ENCODE measurements at regions not wholly inside any gene's neighbourhood (a gene's known extent, or its start where the extent isn't known, plus 50 kb on each side); places are given as distances from the start of the nearest gene placed in this dataset.

- in situ Hi-C loops (cut with MboI; ENCODE audit: low pct_ligation_motif_present in 1 of 4, low pct_unique_long_range_greater_than_20kb in 1 of 4, low sequenced_read_pairs in 3 of 4): no loop called here
- Histone ChIP-seq H3K27me3 (no peaks in the 10 kb centered on the region), H3K4me3 (no peak overlapping the region), H3K9me3 (no peaks in the 10 kb centered on the region), H3K4me1 (no peaks in the 10 kb centered on the region), H3K36me3 (no peaks in the 10 kb centered on the region), H3K27ac (no peak overlapping the region)
- WGBS, 2 donors (ENCODE audit: low coverage in 1 of 2): 88% methylated on average over 7 of the region's 7 CpGs; no CpG with 5 or more reads in 1 of the 2 donors
- intact Hi-C loops (cut with DNase I; ENCODE audit: low total_unique reads): no loop called here
- no peak for DNase-seq
- peak; percentile 38 for TF ChIP-seq EP300 (IDR thresholded peaks at IDR 0.05; ENCODE audit: low read depth)
- no peak for TF ChIP-seq POLR2A (IDR thresholded peaks at IDR 0.05)
- TF ChIP-seq POLR2AphosphoS5 (IDR thresholded peaks at IDR 0.05): peak in 1 of 3 donors; percentile 8
Observed at GRCh38 chr3:194937882-194938321, 252.2 kb downstream of the FAM43A start.

- H3K36me3 ChIP-seq: no peaks in the 10 kb centered on the region
- peak in 2 of 3 donors; percentile 47 to 50 for TF ChIP-seq POLR2AphosphoS5 (IDR thresholded peaks at IDR 0.05)
- TF ChIP-seq EP300 (IDR thresholded peaks at IDR 0.05; ENCODE audit: low read depth): no peak
- no peak for TF ChIP-seq CTCF (IDR thresholded peaks at IDR 0.05)
- TF ChIP-seq POLR2A (IDR thresholded peaks at IDR 0.05): no peak
- no peaks in the 10 kb centered on the region for H3K4me1 ChIP-seq
- in situ Hi-C loops (cut with MboI; ENCODE audit: low pct_ligation_motif_present in 1 of 4, low pct_unique_long_range_greater_than_20kb in 1 of 4, low sequenced_read_pairs in 3 of 4): no loop called here
- H3K4me3 ChIP-seq: no peak overlapping the region
- peak overlapping the region in 1 of 4 donors; percentile 34 for H3K27ac ChIP-seq
- H3K27me3 ChIP-seq: no peaks in the 10 kb centered on the region
- 78 to 80% methylated on average over 2 to 8 of the region's 8 CpGs for WGBS, 2 donors (ENCODE audit: low coverage in 1 of 2)
- intact Hi-C loops (cut with DNase I; ENCODE audit: low total_unique reads): no loop called here
- no peaks in the 10 kb centered on the region for H3K9me3 ChIP-seq
- DNase-seq: peak; percentile 37
Observed at GRCh38 chr3:194938845-194939531, 253.3 kb downstream of the FAM43A start.

GRCh38 chr3:194939532-194939909 is 253.8 kb downstream of the FAM43A start:
- peak overlapping the region in 1 of 4 donors; percentile 34 for H3K27ac ChIP-seq
- 73% methylated on average over 6 of the region's 6 CpGs; no CpG with 5 or more reads in 1 of the 2 donors for WGBS, 2 donors (ENCODE audit: low coverage in 1 of 2)
- in situ Hi-C loops (cut with MboI; ENCODE audit: low pct_ligation_motif_present in 1 of 4, low pct_unique_long_range_greater_than_20kb in 1 of 4, low sequenced_read_pairs in 3 of 4): no loop called here

GRCh38 chr3:194939949-194940770 is 254.5 kb downstream of the FAM43A start:
- intact Hi-C loops (cut with DNase I; ENCODE audit: low total_unique reads) (no loop called here), in situ Hi-C loops (cut with MboI; ENCODE audit: low pct_ligation_motif_present in 1 of 4, low pct_unique_long_range_greater_than_20kb in 1 of 4, low sequenced_read_pairs in 3 of 4) (no loop called here)
- no peak for DNase-seq
- TF ChIP-seq POLR2AphosphoS5 (IDR thresholded peaks at IDR 0.05) (no peak), CTCF (IDR thresholded peaks at IDR 0.05) (no peak), EP300 (IDR thresholded peaks at IDR 0.05; ENCODE audit: low read depth) (no peak), POLR2A (IDR thresholded peaks at IDR 0.05) (no peak)
- Histone ChIP-seq H3K4me1 (no peaks in the 10 kb centered on the region), H3K36me3 (no peaks in the 10 kb centered on the region), H3K9me3 (no peaks in the 10 kb centered on the region), H3K4me3 (no peak overlapping the region), H3K27ac (no peak overlapping the region), H3K27me3 (no peaks in the 10 kb centered on the region)
- 87% methylated on average over 17 of the region's 17 CpGs; no CpG with 5 or more reads in 1 of the 2 donors for WGBS, 2 donors (ENCODE audit: low coverage in 1 of 2)

More at GRCh38 chr3:194939532-194939909, 253.8 kb downstream of the FAM43A start:
- Histone ChIP-seq H3K4me3 (no peak overlapping the region), H3K36me3 (no peaks in the 10 kb centered on the region), H3K4me1 (no peaks in the 10 kb centered on the region), H3K27me3 (no peaks in the 10 kb centered on the region), H3K9me3 (no peaks in the 10 kb centered on the region)
- no peak for DNase-seq
- TF ChIP-seq POLR2AphosphoS5 (IDR thresholded peaks at IDR 0.05): no peak
- no peak for TF ChIP-seq EP300 (IDR thresholded peaks at IDR 0.05; ENCODE audit: low read depth)
- intact Hi-C loops (cut with DNase I; ENCODE audit: low total_unique reads): no loop called here

GRCh38 chr3:194941360-194941955 is 255.8 kb downstream of the FAM43A start:
- no peak overlapping the region for H3K27ac ChIP-seq
- H3K4me3 ChIP-seq: no peak overlapping the region
- no peaks in the 10 kb centered on the region for H3K27me3 ChIP-seq
- intact Hi-C loops (cut with DNase I; ENCODE audit: low total_unique reads) (no loop called here), in situ Hi-C loops (cut with MboI; ENCODE audit: low pct_ligation_motif_present in 1 of 4, low pct_unique_long_range_greater_than_20kb in 1 of 4, low sequenced_read_pairs in 3 of 4) (no loop called here)
- TF ChIP-seq CTCF (IDR thresholded peaks at IDR 0.05) (no peak), POLR2AphosphoS5 (IDR thresholded peaks at IDR 0.05) (no peak), POLR2A (IDR thresholded peaks at IDR 0.05) (no peak), EP300 (IDR thresholded peaks at IDR 0.05; ENCODE audit: low read depth) (no peak)
- DNase-seq: no peak
- H3K36me3 ChIP-seq: no peaks in the 10 kb centered on the region
- no peaks in the 10 kb centered on the region for H3K9me3 ChIP-seq
- WGBS, 2 donors (ENCODE audit: low coverage in 1 of 2): 71 to 88% methylated on average over 1 to 9 of the region's 9 CpGs
- no peaks in the 10 kb centered on the region for H3K4me1 ChIP-seq

Data from transverse colon (tissue), 4 donors.